Neural crest cell (in vitro differentiated cells): ENCODE measurements at regions not wholly inside any gene's neighbourhood (a gene's known extent, or its start where the extent isn't known, plus 50 kb on each side); places are given as distances from the start of the nearest gene placed in this dataset.

Experiments used
- DNase-seq: peaks from one replicate; pipeline ENCODE4 v3.0.0; 2021; ENCODE audit warnings: low read depth, mixed read lengths, low spot score
- H3K27ac Mint-ChIP-seq: one replicate; pipeline ENCODE4 v1.8.0; 2021; ENCODE audit warnings: mild to moderate bottlenecking, mixed read lengths; ENCODE audit not compliant: unreplicated experiment
- H3K27me3 Mint-ChIP-seq: 2 replicates; pipeline ENCODE4 v1.8.0; 2021; ENCODE audit warnings: low read depth, mild to moderate bottlenecking, mixed read lengths
- H3K36me3 Mint-ChIP-seq: 2 replicates; pipeline ENCODE4 v1.8.0; 2021; ENCODE audit warnings: low read depth, mild to moderate bottlenecking, mixed read lengths
- H3K4me1 Mint-ChIP-seq: 2 replicates; pipeline ENCODE4 v1.8.0; 2021; ENCODE audit warnings: mixed read lengths
- H3K4me3 Mint-ChIP-seq: one replicate; pipeline ENCODE4 v1.8.0; 2021; ENCODE audit warnings: mild to moderate bottlenecking, mixed read lengths
- H3K9me3 Mint-ChIP-seq: 2 replicates; pipeline ENCODE4 v1.8.0; 2021; ENCODE audit warnings: mixed read lengths
- CTCF ChIP-seq: fragments of 200-600 bp; sonication (generic); conservative IDR thresholded peaks from 2 replicates; pipeline ENCODE4 v1.5.0; 2021; ENCODE audit warnings: antibody characterized with exemption, mild to moderate bottlenecking

DNA sequence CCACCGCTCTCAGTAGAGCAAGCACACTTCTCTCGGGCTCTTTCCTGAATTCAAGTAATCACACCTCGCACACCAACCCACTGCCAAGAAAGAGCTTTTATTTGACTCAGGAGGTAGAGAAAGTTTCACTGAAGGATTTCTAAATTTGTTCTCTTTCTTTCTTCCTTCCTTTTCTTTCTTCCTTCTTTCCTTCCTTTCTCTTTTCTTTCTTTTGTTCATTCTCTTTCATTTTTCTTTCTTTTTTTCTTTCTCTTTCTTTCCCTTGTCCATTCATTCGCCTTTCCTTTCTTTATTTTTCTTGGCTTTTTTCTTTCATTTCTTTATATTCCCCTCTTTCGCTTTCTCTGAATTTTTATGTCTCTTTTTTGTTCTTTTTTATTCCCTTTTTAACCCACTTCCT is 300.1 kb downstream of the ENC1 start:
- Mint-ChIP-seq H3K27me3 (no peaks in the 10 kb centered on the region), H3K4me3 (no peak overlapping the region), H3K36me3 (no peaks in the 10 kb centered on the region), H3K9me3 (no peaks in the 10 kb centered on the region), H3K4me1 (peaks cover 36% of the 10 kb centered on the region), H3K27ac (no peak overlapping the region)
- no peak for TF ChIP-seq CTCF
- no peak for DNase-seq

DNA sequence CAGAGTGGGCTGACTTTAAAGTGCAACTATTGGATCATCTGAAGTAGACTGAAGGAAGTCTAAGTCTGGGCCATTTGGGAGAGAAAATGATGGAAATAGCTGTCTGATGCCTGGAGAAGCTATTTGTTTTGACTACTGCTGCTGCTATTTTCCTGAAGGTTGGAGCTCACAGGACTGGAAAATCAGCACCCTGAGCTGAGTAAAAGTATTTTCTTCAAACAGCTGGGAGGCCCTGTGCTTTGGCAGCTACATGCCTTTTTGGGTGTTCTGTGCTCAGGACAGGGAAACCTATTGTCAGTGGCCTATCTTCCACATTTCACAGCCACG is 302.6 kb downstream of the ENC1 start:
- H3K4me3 Mint-ChIP-seq, result no peak overlapping the region
- DNase-seq, result no peak
- H3K27ac Mint-ChIP-seq, result no peak overlapping the region
- H3K36me3 Mint-ChIP-seq, result no peaks in the 10 kb centered on the region
- H3K9me3 Mint-ChIP-seq, result no peaks in the 10 kb centered on the region
- H3K27me3 Mint-ChIP-seq, result no peaks in the 10 kb centered on the region
- H3K4me1 Mint-ChIP-seq, result peaks cover 40% of the 10 kb centered on the region
- TF ChIP-seq CTCF, result no peak

DNA sequence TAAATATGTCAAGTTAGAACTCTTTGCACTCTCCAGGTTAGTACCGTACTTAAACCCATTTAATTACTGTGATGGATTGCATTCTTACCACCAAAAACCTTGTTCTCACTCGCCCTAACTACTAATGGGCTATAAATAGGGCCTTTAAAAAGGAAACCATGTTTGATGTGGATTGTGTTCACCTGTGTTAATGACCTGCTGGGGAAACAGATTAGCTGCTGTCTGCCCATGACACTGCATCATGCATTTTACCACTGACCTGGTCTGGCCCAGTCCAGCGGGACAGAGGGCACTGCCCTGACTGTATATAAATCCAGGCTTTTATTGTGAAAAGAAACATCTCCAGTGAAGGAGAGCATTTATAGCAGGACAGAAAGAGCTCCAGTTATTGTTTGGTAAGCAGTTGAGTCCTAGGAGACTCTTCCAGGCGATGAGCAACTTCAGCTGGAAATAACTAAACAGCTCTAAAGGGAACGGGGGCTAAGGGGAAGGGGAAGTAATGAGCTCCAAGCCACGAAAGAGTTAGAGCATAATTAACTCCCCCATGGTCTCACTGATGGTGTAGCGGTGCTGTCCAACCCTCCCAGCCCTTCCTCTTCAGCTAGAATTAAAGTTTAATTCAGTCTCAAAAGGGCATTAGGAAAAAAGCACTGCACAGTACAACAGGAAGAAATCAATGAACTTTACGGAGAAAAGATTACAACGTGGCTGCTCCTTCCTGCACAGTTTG is 303.1 kb downstream of the ENC1 start:
- H3K27ac Mint-ChIP-seq, result peak overlapping the region; percentile 67
- no peaks in the 10 kb centered on the region for H3K9me3 Mint-ChIP-seq
- H3K36me3 Mint-ChIP-seq, result no peaks in the 10 kb centered on the region
- no peak for TF ChIP-seq CTCF
- H3K27me3 Mint-ChIP-seq, result no peaks in the 10 kb centered on the region
- no peak for DNase-seq
- H3K4me1 Mint-ChIP-seq, result peaks cover 40% of the 10 kb centered on the region
- H3K4me3 Mint-ChIP-seq, result no peak overlapping the region

- Mint-ChIP-seq H3K9me3 (no peaks in the 10 kb centered on the region), H3K4me3 (no peak overlapping the region), H3K36me3 (no peaks in the 10 kb centered on the region), H3K4me1 (peaks cover 42% of the 10 kb centered on the region), H3K27ac (no peak overlapping the region), H3K27me3 (no peaks in the 10 kb centered on the region)
- peak; percentile 32 for DNase-seq
- peak; percentile 56 for TF ChIP-seq CTCF
These were observed 304.2 kb downstream of the ENC1 start for GRCh38 chr5:74336297-74336696.

DNA sequence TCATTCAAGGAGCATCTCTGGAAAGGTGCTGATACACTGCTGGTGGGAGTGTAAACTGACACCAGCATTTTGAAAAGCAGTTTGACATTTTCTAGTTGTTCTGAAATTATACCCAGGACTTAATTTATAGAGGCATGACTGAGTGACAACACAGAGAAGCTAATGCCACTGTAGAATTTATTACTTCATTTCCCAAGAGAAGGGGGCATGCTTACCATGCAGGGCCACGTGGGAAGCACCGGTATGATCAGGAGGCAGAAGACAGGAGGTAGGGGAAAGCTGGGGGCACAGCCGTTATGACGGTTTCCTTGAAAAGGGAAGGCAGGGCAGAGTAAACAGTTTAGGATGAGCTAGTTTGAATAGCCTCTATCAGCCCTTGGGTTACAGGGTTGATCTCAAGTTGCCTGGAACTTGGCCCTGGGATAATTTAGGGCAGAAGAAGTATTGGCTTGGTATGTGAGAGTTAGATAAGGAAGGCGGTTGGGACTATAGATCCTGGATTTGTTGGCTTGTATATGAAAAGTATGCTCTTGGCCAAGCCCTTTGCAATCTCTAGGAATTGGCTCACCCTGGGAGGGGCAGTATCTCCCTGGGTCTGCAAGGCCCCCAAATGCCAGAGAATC is 305.7 kb downstream of the ENC1 start:
- peaks cover 28% of the 10 kb centered on the region for H3K4me1 Mint-ChIP-seq
- no peak overlapping the region for H3K27ac Mint-ChIP-seq
- H3K4me3 Mint-ChIP-seq, result no peak overlapping the region
- TF ChIP-seq CTCF, result no peak
- no peak for DNase-seq
- no peaks in the 10 kb centered on the region for H3K27me3 Mint-ChIP-seq
- no peaks in the 10 kb centered on the region for H3K9me3 Mint-ChIP-seq
- H3K36me3 Mint-ChIP-seq, result no peaks in the 10 kb centered on the region
